ENCODE measurements at regions not wholly inside any gene's neighbourhood (a gene's known extent, or its start where the extent isn't known, plus 50 kb on each side); places are given as distances from the start of the nearest gene placed in this dataset.

DNA sequence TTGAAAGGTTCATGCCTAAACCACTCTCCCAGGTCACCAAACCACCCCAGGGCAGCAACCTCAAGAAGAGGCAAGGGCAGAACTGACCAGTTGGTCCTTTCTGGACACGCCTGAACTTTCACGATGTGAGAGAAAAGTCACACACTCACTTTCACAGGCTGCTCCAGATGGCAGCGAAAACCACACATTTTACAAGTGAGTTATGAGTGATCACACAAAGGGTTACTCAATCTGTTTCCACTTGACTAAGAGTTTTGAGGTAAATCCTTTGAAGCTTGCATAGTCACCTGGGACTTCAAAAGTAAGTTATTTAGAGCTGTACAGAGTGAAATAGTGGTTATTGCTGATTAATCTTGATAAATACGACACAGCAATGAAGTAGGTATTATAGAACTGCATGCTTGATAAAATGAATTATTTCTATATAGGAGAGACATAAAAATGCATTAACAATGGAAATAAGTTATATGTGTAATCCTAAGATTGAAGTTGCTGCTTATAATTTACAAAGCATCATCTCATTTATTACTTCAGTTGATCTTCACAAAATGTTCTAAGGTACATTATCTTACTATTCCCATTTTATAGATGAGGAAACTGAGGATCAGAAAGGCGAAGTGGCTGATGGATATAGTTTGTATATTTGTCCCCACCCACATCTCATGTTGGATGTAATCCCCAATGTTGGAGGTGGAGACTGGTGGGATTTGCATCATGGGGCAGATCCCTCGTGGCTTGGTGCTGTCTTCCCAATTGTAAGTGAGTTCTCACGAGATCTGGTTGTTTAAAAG is 103.0 kb upstream of the KLF3 start:
- ATAC-seq (ENCODE audit: low read depth): no peak
- POLR2A ChIA-PET: no interaction called here

DNA sequence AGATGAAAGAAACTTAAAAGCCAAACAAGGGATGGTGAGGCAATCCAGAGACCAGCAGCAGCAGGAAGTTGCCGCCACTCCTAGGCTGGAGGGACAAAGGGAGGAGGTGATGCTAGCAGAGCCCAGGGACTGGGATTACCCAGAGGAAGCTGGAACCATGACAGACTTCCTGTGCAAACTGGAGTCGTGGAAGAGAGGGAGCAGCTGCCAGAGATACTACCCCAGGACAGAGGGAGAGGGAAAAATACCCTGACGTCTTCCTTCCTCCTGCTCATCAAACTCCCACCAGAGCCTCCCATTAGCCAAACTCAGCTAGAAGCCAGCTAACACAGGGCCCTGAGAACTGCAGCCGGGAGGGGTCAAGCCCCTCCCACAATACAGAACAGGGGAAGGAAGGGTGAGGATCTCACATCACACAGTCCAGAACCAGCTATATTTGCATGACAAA is 101.2 kb upstream of the KLF3 start:
- CTCF ChIA-PET: no interaction called here
- TF ChIP-seq, protein P1, sequence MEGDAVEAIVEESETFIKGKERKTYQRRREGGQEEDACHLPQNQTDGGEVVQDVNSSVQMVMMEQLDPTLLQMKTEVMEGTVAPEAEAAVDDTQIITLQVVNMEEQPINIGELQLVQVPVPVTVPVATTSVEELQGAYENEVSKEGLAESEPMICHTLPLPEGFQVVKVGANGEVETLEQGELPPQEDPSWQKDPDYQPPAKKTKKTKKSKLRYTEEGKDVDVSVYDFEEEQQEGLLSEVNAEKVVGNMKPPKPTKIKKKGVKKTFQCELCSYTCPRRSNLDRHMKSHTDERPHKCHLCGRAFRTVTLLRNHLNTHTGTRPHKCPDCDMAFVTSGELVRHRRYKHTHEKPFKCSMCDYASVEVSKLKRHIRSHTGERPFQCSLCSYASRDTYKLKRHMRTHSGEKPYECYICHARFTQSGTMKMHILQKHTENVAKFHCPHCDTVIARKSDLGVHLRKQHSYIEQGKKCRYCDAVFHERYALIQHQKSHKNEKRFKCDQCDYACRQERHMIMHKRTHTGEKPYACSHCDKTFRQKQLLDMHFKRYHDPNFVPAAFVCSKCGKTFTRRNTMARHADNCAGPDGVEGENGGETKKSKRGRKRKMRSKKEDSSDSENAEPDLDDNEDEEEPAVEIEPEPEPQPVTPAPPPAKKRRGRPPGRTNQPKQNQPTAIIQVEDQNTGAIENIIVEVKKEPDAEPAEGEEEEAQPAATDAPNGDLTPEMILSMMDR (IDR thresholded peaks at IDR 0.05): no peak
- ATAC-seq (ENCODE audit: low read depth): no peak
- Mint-ChIP-seq H3K9me3 (no peaks in the 10 kb centered on the region), H3K36me3 (ENCODE audit: low read depth) (no peaks in the 10 kb centered on the region), H3K4me1 (no peaks in the 10 kb centered on the region), H3K27ac (no peak overlapping the region), H3K27me3 (peaks cover 3% of the 10 kb centered on the region), H3K4me3 (no peak overlapping the region)
- POLR2A ChIA-PET: interaction anchor here (0.6 kb wide), 1 partner anchor 41 kb away, joined by 3 read pairs; no protein-coding TSS in a partner anchor
- DNase-seq: no peak
- intact Hi-C loops (cut with micrococcal nuclease): no loop called here

More for the DNA sequence above, 103.0 kb upstream of the KLF3 start:
- no peak overlapping the region for H3K27ac Mint-ChIP-seq
- H3K27me3 Mint-ChIP-seq: peaks cover 4% of the 10 kb centered on the region
- H3K4me1 Mint-ChIP-seq: no peaks in the 10 kb centered on the region
- H3K36me3 Mint-ChIP-seq (ENCODE audit: low read depth): no peaks in the 10 kb centered on the region
- H3K4me3 Mint-ChIP-seq: no peak overlapping the region
- CTCF ChIA-PET: no interaction called here
- intact Hi-C loops (cut with micrococcal nuclease): no loop called here
- TF ChIP-seq, protein P1 (IDR thresholded peaks at IDR 0.05): no peak
- no peak for DNase-seq
- H3K9me3 Mint-ChIP-seq: no peaks in the 10 kb centered on the region

DNA sequence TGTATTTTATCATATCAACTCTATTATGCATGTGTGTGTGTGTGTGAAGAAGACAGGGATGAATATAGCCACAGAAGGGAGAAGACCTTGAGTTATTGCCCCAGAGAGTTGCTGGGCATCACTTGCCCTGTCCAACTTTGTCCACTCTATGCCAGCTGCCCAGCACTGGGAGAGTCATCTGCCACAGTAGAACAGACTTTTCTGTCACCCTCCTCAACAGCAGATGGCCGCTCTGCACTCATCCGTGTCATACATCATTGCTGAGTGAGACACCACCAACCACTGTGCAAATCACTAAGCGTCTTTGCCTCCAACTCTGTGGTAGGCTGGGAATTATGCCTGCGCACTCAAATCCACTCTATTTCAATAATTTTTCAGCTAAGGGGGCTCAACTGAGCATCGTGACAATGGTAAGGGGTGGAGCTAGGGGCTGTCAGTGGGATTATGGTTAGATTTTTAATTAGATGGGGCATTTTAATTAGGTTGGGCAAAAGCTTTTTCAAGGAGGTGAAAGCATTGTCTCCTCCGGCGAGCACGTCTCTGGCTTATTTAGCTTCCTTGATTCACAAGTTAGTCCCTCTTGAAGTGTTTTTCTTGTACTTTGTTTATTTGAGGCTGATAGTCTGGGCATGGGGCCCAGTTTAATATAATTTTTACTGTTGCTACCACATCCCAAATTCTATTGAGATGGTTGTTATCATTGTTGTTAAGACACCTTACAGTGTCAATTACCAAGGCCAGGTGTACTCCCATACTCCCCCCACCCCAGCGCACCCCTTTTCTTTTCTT is 100.1 kb upstream of the KLF3 start:
- H3K4me1 Mint-ChIP-seq: no peaks in the 10 kb centered on the region
- TF ChIP-seq, protein P1 (IDR thresholded peaks at IDR 0.05): no peak
- ChIA-PET POLR2A (no interaction called here), CTCF (no interaction called here)
- no peaks in the 10 kb centered on the region for H3K9me3 Mint-ChIP-seq
- no peak for ATAC-seq (ENCODE audit: low read depth)
- no peak overlapping the region for H3K27ac Mint-ChIP-seq
- H3K36me3 Mint-ChIP-seq (ENCODE audit: low read depth): no peaks in the 10 kb centered on the region
- peaks cover 3% of the 10 kb centered on the region for H3K27me3 Mint-ChIP-seq
- no peak for DNase-seq
- no peak overlapping the region for H3K4me3 Mint-ChIP-seq
- intact Hi-C loops (cut with micrococcal nuclease): no loop called here

DNA sequence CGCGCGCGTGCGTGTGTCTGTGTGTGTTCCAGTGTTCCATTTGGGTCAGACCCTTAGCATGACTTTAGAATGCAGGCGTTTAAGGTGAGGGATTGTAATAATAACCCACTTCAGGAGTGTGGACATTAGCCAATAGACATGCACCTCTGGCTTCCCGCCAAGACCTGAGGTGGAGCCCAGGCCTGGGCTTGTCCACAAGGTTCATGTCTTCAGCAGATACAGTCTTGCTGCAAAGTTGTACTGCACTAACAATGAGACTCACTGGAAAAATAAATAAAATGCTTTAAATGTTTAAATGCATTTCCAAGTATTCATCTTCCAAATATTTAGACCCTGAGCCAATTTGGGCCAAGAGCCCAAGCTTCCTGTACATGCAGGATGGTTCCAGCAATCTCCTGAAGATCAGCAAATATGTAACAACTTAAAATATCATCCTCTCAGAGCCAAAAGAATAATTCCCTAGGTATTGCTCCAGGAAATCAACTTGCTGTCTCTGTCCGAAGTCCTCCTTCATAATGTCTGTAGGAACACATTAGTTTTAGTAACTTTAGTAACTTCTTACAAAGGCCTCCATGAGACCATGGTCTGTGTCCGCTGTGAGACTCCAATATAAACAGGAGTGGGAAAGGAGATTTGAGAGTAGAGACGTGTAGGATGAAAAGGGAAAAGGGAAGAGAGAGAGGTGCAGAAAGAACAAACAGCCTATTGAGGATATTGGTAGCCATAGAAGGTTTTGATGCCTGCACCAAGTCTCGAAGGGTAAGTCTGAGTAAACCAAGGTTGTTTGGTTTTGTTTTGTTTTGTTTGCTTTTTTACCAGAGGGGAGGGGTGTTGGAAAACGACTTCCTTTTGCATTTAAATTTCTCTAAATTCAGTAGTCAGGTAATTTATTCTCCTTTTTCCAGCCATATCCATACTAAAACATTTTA is 98.5 kb upstream of the KLF3 start:
- intact Hi-C loops (cut with micrococcal nuclease): no loop called here
- ChIA-PET POLR2A (interaction anchor here (0.7 kb wide), 1 partner anchor 180 kb away, joined by 3 read pairs; no protein-coding TSS in a partner anchor), CTCF (no interaction called here)
- H3K36me3 Mint-ChIP-seq (ENCODE audit: low read depth): no peaks in the 10 kb centered on the region
- no peak overlapping the region for H3K27ac Mint-ChIP-seq
- no peak overlapping the region for H3K4me3 Mint-ChIP-seq
- no peak for ATAC-seq (ENCODE audit: low read depth)
- DNase-seq: no peak
- TF ChIP-seq, protein P1 (IDR thresholded peaks at IDR 0.05): no peak
- H3K4me1 Mint-ChIP-seq: no peaks in the 10 kb centered on the region
- H3K27me3 Mint-ChIP-seq: no peaks in the 10 kb centered on the region
- no peaks in the 10 kb centered on the region for H3K9me3 Mint-ChIP-seq
